HG03108 (cell line): ENCODE measurements at regions not wholly inside any gene's neighbourhood (a gene's known extent, or its start where the extent isn't known, plus 50 kb on each side); places are given as distances from the start of the nearest gene placed in this dataset.
"Not testable (repeated sequence)": the region's sequence is repeated elsewhere in the genome, so short reads cannot be mapped to it uniquely, and the experiment has no call there.

Source experiments
- ATAC-seq: cut with Tn5 transposase; IDR thresholded peaks from one replicate; pipeline ENCODE4 v1.9.1; 2021; ENCODE audit warnings: moderate library complexity; ENCODE audit not compliant: unreplicated experiment

GRCh38 chr19:28351321-28351720 is 861.6 kb downstream of the UQCRFS1 start:
- ATAC-seq = not testable (repeated sequence)

GRCh38 chr19:28350673-28351072 is 862.3 kb downstream of the UQCRFS1 start:
- ATAC-seq = no peak

- no peak for ATAC-seq
Measured at GRCh38 chr19:28350037-28350436, 862.9 kb downstream of the UQCRFS1 start.

- no peak for ATAC-seq
Measured at GRCh38 chr19:28349604-28350003, 863.3 kb downstream of the UQCRFS1 start.

- no peak for ATAC-seq
Measured at GRCh38 chr19:28345811-28346210, 867.1 kb downstream of the UQCRFS1 start.

- ATAC-seq = no peak
Measured at GRCh38 chr19:28341810-28342350, 871.1 kb downstream of the UQCRFS1 start.

GRCh38 chr19:28334419-28334818 is 878.5 kb downstream of the UQCRFS1 start:
- ATAC-seq = no peak

- no peak for ATAC-seq
Measured at GRCh38 chr19:28333909-28334308, 879.0 kb downstream of the UQCRFS1 start.

GRCh38 chr19:28332886-28333285 is 880.1 kb downstream of the UQCRFS1 start:
- ATAC-seq = no peak

GRCh38 chr19:28332351-28332750 is 880.6 kb downstream of the UQCRFS1 start:
- no peak for ATAC-seq

GRCh38 chr19:28331596-28331995 is 881.4 kb downstream of the UQCRFS1 start:
- no peak for ATAC-seq

- no peak for ATAC-seq
Measured at GRCh38 chr19:28330831-28331230, 882.1 kb downstream of the UQCRFS1 start.

GRCh38 chr19:28329429-28329828 is 883.5 kb downstream of the UQCRFS1 start:
- ATAC-seq = no peak

GRCh38 chr19:28327905-28328304 is 885.0 kb downstream of the UQCRFS1 start:
- no peak for ATAC-seq

GRCh38 chr19:28326746-28327145 is 886.2 kb downstream of the UQCRFS1 start:
- no peak for ATAC-seq

GRCh38 chr19:28324275-28325060 is 888.5 kb downstream of the UQCRFS1 start:
- no peak for ATAC-seq

- ATAC-seq = no peak
Measured at GRCh38 chr19:28322945-28323344, 890.0 kb downstream of the UQCRFS1 start.

GRCh38 chr19:28322491-28322890 is 890.5 kb downstream of the UQCRFS1 start:
- no peak for ATAC-seq

- no peak for ATAC-seq
Measured at GRCh38 chr19:28319918-28320317, 893.0 kb downstream of the UQCRFS1 start.

GRCh38 chr19:28319227-28319626 is 893.7 kb downstream of the UQCRFS1 start:
- ATAC-seq = no peak

GRCh38 chr19:28318469-28319179 is 894.3 kb downstream of the UQCRFS1 start:
- no peak for ATAC-seq

- no peak for ATAC-seq
Measured at GRCh38 chr19:28316464-28316863, 896.5 kb downstream of the UQCRFS1 start.
